Upper lobe of left lung (tissue), 4 donors: ENCODE measurements at regions not wholly inside any gene's neighbourhood (a gene's known extent, or its start where the extent isn't known, plus 50 kb on each side); places are given as distances from the start of the nearest gene placed in this dataset.

Experiments used
- CTCF ChIP-seq, 6 experiments: fragments of 450-650 bp in 4 of 6; fragments of 200-600 bp in 2 of 6; sonication (generic) in 2 of 6; IDR thresholded peaks; one replicate each; pipeline ENCODE4 v1.5.1; 2016 to 2019; ENCODE audit warnings: antibody characterized with exemption in 6 of 6
- EP300 ChIP-seq, 4 donors: sonication (generic); formaldehyde crosslinking; IDR thresholded peaks; one replicate each; pipeline ENCODE4 v1.5.1; 2017; ENCODE audit warnings: antibody characterized with exemption in 4 of 4, control low read depth in 2 of 4
- POLR2A ChIP-seq, 4 donors: fragments of 450-650 bp; IDR thresholded peaks; one replicate each; pipeline ENCODE4 v1.5.1; 2016 to 2017; ENCODE audit warnings: antibody characterized with exemption in 4 of 4, mild to moderate bottlenecking in 2 of 4
- POLR2AphosphoS5 ChIP-seq, 2 donors: sonication (generic); formaldehyde crosslinking; IDR thresholded peaks; one replicate each; pipeline ENCODE4 v1.5.1; 2017; ENCODE audit warnings: antibody characterized with exemption in 2 of 2

GRCh38 chr15:81540909-81541308 is 166.9 kb upstream of the TMC3 start:
- TF ChIP-seq CTCF (IDR thresholded peaks at IDR 0.05) (no peak), POLR2A (IDR thresholded peaks at IDR 0.05) (no peak), EP300 (IDR thresholded peaks at IDR 0.05) (no peak), POLR2AphosphoS5 (IDR thresholded peaks at IDR 0.05) (no peak)
